ENCODE measurements at regions not wholly inside any gene's neighbourhood (a gene's known extent, or its start where the extent isn't known, plus 50 kb on each side); places are given as distances from the start of the nearest gene placed in this dataset.

DNA sequence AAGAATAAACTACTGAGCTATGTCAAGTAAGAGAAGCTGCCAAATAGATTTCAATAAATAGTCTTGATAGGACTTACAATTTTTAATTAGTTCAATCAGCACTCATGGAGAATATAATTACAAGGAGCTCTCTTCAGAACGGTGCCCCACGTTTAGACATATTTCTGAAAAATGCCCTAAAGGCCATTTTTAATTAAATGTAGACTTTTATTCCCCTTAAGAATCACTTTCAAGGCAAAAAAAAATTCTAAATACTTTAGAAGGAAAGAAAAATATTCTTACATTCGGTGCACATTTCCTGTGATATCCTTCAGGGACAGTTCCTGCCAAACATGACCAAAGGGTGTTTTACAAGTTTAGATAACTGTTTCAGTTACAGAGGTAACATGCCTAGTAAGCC, 202.5 kb upstream of the CDH7 start:
- no peaks in the 10 kb centered on the region for H3K9me3 ChIP-seq (ENCODE audit: control insufficient read depth, low read length)
- TF ChIP-seq CTCF (conservative IDR thresholded peaks at IDR 0.05): no peak
- no peaks in the 10 kb centered on the region for H3K27me3 ChIP-seq (ENCODE audit: control insufficient read depth, insufficient read depth, low read length, poor library complexity, severe bottlenecking)
- WGBS, 2 experiments (ENCODE audit: insufficient coverage in 1 of 2, insufficient read length in 1 of 2): 87 to 100% methylated on average over 2 to 3 of the region's 3 CpGs
- no peak overlapping the region for H3K9ac ChIP-seq (ENCODE audit: extremely low read depth, low read length, poor library complexity, severe bottlenecking)
- no peak for DNase-seq
- Mint-ChIP-seq H3K4me1 (peaks cover 1% of the 10 kb centered on the region), H3K9me3 (no peaks in the 10 kb centered on the region), H3K4me3 (no peak overlapping the region), H3K27me3 (ENCODE audit: insufficient read depth) (no peaks in the 10 kb centered on the region), H3K36me3 (ENCODE audit: low read depth) (no peaks in the 10 kb centered on the region), H3K27ac (no peak overlapping the region)
- H3K27ac ChIP-seq (ENCODE audit: low read depth, low read length): no peak overlapping the region
- no peaks in the 10 kb centered on the region for H3K4me1 ChIP-seq (ENCODE audit: control insufficient read depth, insufficient read depth, low read length)
- H3K36me3 ChIP-seq (ENCODE audit: control insufficient read depth, insufficient read depth, low read length): no peaks in the 10 kb centered on the region
- H3K4me3 ChIP-seq (ENCODE audit: low read length): no peak overlapping the region

DNA sequence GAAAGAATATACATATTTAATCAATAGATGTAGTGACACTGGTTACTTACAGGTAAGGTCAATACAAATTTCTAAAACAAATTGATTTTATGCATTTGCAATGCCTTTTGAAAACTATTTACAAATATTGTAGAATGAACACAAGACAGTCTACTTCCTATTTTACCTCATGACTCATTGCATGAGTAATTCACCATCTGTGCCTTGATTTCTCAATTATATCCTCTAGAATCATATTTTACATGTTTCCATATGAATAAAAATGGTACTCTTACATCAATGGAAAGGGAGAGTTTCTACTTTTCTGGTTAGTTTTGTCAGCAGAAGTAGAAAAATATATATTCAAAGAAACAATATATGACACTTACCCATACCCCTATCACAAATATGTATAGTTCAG, 203.8 kb upstream of the CDH7 start:
- no peaks in the 10 kb centered on the region for H3K9me3 ChIP-seq (ENCODE audit: control insufficient read depth, low read length)
- DNase-seq: no peak
- H3K4me1 ChIP-seq (ENCODE audit: control insufficient read depth, insufficient read depth, low read length): no peaks in the 10 kb centered on the region
- no peaks in the 10 kb centered on the region for H3K36me3 Mint-ChIP-seq (ENCODE audit: low read depth)
- H3K27me3 Mint-ChIP-seq (ENCODE audit: insufficient read depth): no peaks in the 10 kb centered on the region
- no peak for TF ChIP-seq CTCF (conservative IDR thresholded peaks at IDR 0.05)
- H3K27ac Mint-ChIP-seq: no peak overlapping the region
- no peak overlapping the region for H3K9ac ChIP-seq (ENCODE audit: extremely low read depth, low read length, poor library complexity, severe bottlenecking)
- no peak overlapping the region for H3K4me3 Mint-ChIP-seq
- no peaks in the 10 kb centered on the region for H3K27me3 ChIP-seq (ENCODE audit: control insufficient read depth, insufficient read depth, low read length, poor library complexity, severe bottlenecking)
- H3K27ac ChIP-seq (ENCODE audit: low read depth, low read length): no peak overlapping the region
- H3K36me3 ChIP-seq (ENCODE audit: control insufficient read depth, insufficient read depth, low read length): no peaks in the 10 kb centered on the region
- no peak overlapping the region for H3K4me3 ChIP-seq (ENCODE audit: low read length)
- H3K4me1 Mint-ChIP-seq: peaks cover 1% of the 10 kb centered on the region
- no peaks in the 10 kb centered on the region for H3K9me3 Mint-ChIP-seq

- H3K27me3 ChIP-seq (ENCODE audit: control insufficient read depth, insufficient read depth, low read length, poor library complexity, severe bottlenecking): no peaks in the 10 kb centered on the region
- H3K9me3 ChIP-seq (ENCODE audit: control insufficient read depth, low read length): no peaks in the 10 kb centered on the region
- no peaks in the 10 kb centered on the region for H3K4me1 Mint-ChIP-seq
- H3K4me1 ChIP-seq (ENCODE audit: control insufficient read depth, insufficient read depth, low read length): no peaks in the 10 kb centered on the region
- no peak overlapping the region for H3K4me3 ChIP-seq (ENCODE audit: low read length)
- no peaks in the 10 kb centered on the region for H3K36me3 Mint-ChIP-seq (ENCODE audit: low read depth)
- H3K4me3 Mint-ChIP-seq: no peak overlapping the region
- 89 to 96% methylated on average over 5 to 6 of the region's 6 CpGs for WGBS, 2 experiments (ENCODE audit: insufficient coverage in 1 of 2, insufficient read length in 1 of 2)
- no peaks in the 10 kb centered on the region for H3K27me3 Mint-ChIP-seq (ENCODE audit: insufficient read depth)
- H3K36me3 ChIP-seq (ENCODE audit: control insufficient read depth, insufficient read depth, low read length): no peaks in the 10 kb centered on the region
- H3K27ac ChIP-seq (ENCODE audit: low read depth, low read length): no peak overlapping the region
- DNase-seq: no peak
- no peaks in the 10 kb centered on the region for H3K9me3 Mint-ChIP-seq
- no peak overlapping the region for H3K9ac ChIP-seq (ENCODE audit: extremely low read depth, low read length, poor library complexity, severe bottlenecking)
- H3K27ac Mint-ChIP-seq: no peak overlapping the region
- TF ChIP-seq CTCF (conservative IDR thresholded peaks at IDR 0.05): no peak
Measured at GRCh38 chr18:65544701-65545100, 206.1 kb upstream of the CDH7 start.

Data from endodermal cell (in vitro differentiated cells).